GM15510 (cell line): ENCODE measurements at regions not wholly inside any gene's neighbourhood (a gene's known extent, or its start where the extent isn't known, plus 50 kb on each side); places are given as distances from the start of the nearest gene placed in this dataset.

Experiments used
- POLR2A ChIP-seq: IDR thresholded peaks from 3 replicates; pipeline ENCODE4 v1.6.1; 2011; ENCODE audit warnings: borderline replicate concordance; ENCODE audit not compliant: insufficient read length; ENCODE audit errors: extremely low read depth

- no peak for TF ChIP-seq POLR2A
Measured at GRCh38 chr6:16047435-16047990, 81.4 kb upstream of the MYLIP start.

GRCh38 chr6:16045238-16045637 is 83.6 kb upstream of the MYLIP start:
- TF ChIP-seq POLR2A: no peak

- TF ChIP-seq POLR2A: no peak
Measured at GRCh38 chr6:16044211-16044643, 84.7 kb upstream of the MYLIP start.

- TF ChIP-seq POLR2A: no peak
Measured at GRCh38 chr6:16043171-16044135, 85.4 kb upstream of the MYLIP start.

- TF ChIP-seq POLR2A: no peak
Measured at GRCh38 chr6:16042751-16043150, 86.1 kb upstream of the MYLIP start.

- TF ChIP-seq POLR2A: no peak
Measured at GRCh38 chr6:16041327-16041726, 87.6 kb upstream of the MYLIP start.

GRCh38 chr6:16040628-16040974 is 88.3 kb upstream of the MYLIP start:
- no peak for TF ChIP-seq POLR2A

- TF ChIP-seq POLR2A: no peak
Measured at GRCh38 chr6:16038938-16039337, 89.9 kb upstream of the MYLIP start.

- TF ChIP-seq POLR2A: no peak
Measured at GRCh38 chr6:16035488-16036080, 93.3 kb upstream of the MYLIP start.

- TF ChIP-seq POLR2A: no peak
Measured at GRCh38 chr6:16033214-16033613, 95.7 kb upstream of the MYLIP start.

- TF ChIP-seq POLR2A: no peak
Measured at GRCh38 chr6:16031278-16031981, 97.5 kb upstream of the MYLIP start.

- TF ChIP-seq POLR2A: no peak
Measured at GRCh38 chr6:16028966-16029365, 99.9 kb upstream of the MYLIP start.

- TF ChIP-seq POLR2A: no peak
Measured at GRCh38 chr6:16020259-16020658, 108.6 kb upstream of the MYLIP start.

GRCh38 chr6:16019462-16019861 is 109.4 kb upstream of the MYLIP start:
- no peak for TF ChIP-seq POLR2A

- TF ChIP-seq POLR2A: no peak
Measured at GRCh38 chr6:16018626-16019025, 110.3 kb upstream of the MYLIP start.
